ENCODE measurements at regions not wholly inside any gene's neighbourhood (a gene's known extent, or its start where the extent isn't known, plus 50 kb on each side); places are given as distances from the start of the nearest gene placed in this dataset.
"Not testable (repeated sequence)": the region's sequence is repeated elsewhere in the genome, so short reads cannot be mapped to it uniquely, and the experiment has no call there.

DNA sequence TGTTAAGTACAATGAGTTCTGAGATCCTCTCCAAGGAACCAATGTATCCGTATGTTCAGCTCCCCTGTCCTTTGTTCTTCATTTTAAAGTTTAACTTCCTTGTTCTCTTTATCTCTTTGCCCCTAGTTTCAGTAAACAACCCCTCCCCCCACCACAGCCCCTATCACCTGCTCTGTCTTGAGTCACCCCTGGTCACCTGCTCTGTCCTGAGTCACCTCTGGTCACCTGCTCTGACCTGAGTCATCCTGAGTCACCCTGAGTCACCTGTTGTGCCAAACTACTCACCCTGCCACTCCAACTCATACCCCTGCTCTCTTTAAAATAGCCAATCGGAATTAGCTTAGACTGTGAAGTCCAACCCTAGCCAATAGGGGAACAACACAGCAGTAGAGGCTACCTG is 288.7 kb upstream of the CDYL start:
- no peak for DNase-seq

DNA sequence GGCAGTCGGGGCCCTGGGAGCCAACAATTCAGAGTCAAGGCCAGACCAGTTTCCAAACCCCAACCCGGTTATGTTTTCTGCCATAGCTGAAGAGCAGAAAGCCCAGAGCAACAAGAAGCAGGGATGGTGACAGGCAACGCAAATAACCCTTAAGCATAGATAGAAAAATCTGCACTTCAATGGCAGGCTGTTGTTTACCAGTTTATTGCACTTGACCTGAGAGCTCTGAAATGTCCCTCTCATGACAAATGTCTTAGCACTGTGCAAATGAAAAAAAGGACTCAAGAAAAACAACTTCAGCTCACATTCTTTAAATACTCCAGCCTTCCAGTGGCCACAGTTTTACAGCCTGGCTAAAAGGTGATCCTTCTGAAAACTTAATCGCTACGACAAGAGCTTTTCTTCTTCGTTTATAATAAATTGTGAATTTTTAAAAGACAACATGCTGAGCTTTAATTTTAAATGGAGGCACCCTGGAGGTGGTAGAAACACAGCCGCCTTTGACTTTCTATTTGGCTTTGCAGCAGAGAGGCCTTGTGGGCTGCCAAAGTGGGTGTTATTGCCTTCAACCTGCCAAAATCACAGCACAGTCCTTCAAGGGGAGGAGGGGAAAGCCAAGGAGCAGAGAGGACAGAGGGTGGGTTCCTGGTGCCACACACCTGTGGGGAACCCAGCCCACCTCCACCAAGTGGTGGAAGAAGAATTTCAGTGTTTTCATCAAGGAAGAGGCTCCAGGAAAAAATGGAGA is 289.5 kb upstream of the CDYL start:
- no peak for DNase-seq

DNA sequence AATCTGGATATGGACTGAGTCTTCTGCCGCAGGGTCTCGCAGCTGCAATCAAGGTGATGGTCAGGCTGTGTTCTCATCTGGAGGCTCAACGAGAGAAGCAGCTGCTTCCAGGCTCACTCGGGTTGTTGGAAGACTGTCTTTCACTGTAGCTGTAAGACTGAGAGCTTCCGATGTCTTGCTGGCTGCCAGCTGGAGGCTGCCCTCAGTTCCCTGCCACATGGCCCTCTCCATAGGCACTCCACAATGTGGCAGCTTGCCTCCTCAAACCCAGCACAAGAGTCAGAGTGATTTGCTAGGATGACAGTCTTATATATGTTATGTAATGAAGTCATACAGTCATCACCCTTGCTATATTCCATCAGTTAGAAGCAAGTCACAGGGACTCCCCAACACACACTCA is 290.5 kb upstream of the CDYL start:
- no peak for DNase-seq

DNA sequence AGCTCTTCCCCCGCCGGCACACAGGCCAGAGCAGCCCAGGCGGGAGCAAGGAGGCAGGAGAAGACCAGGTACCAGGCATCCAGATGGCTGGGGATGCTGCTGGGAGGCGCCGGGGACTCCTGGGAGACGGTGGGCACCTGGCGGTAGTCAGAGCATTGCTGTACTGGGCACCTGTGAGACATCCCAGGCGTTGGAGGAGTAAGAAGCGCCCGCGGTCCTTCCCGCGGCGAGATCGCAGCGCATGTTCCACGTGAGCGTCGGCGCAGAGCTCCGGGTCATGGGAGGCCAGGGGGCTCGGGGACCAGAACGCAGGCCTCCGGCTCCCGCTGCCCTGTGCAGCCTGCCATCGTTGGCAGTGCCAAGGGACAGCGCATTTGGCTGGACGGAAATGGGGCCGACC is 293.7 kb upstream of the CDYL start:
- DNase-seq: no peak

DNA sequence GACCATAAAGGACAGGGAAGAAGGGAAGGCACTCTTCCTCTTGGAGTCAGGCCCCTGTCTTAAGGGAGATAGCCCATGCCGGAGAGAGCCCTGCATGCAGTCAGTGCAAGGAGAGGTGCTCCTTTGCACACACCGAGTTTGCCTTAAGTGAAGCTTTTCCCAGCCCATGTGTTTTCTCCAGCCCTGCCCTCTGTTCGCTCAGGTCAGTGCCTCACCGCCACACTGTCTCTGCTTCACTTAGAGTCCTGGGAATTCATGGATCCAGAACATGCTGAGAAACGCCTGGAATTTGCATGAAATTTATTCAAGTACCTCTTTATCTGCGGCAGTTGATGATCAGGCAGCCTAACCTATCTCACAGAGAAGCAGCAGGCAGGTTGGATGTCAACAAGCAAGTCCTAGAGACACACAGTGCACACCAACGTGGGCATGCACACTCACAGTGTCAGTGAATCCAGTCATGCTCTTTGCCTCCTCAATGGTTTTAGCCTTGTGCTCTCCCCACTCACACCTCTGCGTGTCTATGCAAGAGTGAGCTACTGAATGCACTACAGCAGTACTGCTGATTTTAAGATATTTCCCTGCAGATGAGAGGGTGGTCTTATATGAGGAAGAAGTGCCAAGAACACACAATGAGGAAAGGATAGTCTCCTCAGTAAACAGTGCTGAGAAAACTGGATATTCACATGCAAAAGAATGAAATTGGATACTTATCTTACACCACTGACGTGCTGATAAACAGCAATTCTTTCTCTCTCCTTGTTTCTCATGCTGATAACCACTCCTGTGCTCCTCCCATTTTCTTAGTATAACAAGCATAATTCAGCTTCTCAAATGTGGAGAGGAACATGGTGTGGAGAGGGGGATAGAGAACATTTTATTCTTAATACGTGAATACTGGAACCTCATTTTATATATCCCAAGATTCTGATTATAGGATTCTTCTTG is 295.1 kb upstream of the CDYL start:
- no peak for DNase-seq

DNA sequence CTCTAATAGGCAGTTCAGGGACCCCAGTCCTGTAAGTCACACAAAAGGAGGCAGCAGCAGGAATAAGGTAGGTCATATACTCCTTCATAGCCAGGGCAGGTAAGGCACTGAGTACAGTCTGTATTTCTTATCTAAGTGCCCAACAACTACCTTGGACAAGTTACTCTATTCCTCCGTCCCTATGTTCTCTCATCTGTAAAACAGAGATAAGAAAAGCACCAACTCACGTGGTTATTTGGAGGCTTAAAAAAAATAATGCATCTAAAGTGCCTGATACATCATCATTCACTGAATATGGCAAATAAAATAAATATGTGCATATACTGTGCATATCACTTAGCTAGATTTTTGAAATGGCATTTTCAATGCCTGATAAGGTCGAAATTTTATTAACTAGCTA is 298.1 kb upstream of the CDYL start:
- no peak for DNase-seq

DNA sequence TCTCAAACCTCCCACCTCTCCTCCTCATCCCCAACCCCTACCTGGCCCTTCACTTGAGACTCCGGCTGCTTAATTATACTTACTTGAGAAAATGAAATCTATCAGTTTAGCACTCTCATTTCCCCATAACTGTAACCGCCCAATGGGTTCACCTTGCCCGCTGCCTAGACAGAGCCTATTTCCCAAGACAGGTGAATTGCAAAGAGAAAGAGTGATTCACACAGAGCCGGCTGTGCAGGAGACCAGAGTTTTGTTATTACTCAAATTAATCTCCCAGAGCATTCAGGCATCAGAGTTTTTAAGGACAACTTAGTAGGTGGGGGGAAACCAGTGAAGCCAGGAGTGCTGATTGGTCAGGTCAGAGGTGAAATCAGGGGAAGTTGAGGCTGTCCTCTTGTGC is 301.4 kb upstream of the CDYL start:
- DNase-seq: no peak

DNA sequence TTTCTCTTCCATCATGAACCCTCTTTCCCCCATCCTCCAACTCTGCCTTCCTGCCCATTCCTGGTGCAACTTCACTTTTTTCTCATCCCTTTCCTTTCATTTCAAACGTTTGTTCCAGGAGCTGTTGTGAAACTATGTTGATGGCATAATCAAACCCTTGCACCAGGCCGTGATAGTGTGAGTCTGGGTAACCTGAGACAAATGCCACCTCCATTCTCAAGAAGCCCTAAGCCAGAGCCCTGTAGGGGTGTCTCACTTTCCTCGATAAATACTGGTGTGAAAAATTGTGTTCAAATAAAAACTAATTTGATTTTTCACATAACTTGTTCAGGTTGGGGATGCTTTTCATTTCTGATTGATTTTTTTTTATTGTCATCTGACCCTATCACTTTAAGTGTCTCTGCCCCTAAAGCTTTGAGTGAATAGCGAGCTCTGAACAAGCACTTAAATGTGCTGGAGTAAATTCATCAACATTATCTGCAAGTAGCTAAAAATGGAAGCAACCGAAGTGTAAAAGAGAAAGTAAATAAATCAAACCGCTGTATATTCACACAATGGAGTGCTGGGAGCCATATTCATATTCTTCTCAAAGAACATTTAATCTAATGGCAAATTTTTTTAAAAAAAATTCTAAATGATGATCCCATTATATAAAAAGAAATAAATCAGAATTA is 303.1 kb upstream of the CDYL start:
- DNase-seq: no peak

DNA sequence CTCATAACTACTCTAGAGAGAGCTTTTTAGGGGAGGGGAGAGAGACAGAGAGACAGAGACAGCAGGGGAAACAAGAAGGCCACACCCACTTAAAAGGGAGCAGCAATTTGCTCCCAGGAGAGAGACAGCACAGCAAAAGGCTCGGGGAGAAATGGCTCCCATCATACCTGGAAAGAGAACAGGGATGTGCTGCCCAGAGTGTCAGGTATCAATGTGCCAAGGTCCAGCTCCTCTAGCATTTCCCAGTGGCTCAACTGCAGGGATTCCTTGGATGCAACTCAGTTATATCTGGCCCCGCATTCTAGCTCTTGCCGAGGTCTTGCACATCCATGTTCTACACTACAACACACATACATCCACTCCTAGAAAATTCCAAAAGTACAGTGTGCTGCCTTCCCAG is 304.0 kb upstream of the CDYL start:
- no peak for DNase-seq

DNA sequence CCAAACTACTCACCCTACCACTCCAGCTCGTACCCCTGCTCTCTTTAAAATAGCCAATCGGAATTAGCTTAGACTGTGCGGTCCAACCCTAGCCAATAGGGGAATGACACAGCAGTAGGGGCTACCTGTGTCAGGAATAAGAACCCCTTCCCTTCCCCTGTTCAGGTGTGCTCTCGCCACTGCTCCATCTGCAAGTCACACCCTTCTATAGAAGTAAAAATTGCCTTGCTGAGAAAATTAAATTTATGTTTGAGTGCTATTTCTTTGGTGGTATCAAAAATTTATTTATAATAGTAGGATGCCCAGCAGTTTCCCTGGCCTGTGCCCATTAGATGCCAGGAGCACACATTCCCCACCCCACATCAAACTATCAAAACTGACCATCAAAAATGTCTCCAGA is 304.7 kb upstream of the CDYL start:
- DNase-seq: not testable (repeated sequence)

DNA sequence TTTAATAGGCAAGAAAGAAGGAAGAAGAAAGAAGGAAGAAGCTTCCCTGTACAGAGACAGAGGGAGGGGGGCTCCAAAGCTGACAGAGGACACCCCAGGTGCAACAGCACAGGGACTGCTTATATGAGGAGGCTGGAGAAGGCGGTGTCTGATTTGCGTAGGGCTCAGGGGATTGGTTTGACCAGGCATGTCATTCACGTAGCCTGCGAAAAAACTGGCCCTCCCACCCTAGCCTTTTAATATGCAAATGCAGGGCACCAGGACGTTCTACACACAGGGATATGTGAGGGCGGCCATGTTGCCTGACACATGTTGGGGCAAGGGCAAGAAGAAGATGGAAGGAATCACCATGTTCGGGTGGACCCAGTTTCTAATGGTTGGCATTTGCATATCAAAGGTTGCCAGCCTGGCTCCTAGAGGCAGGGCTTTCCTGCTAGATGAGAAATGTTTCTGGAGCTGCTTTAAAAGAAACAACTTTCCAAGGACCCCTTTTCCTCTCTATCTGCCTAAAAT is 305.4 kb upstream of the CDYL start:
- DNase-seq: no peak

DNA sequence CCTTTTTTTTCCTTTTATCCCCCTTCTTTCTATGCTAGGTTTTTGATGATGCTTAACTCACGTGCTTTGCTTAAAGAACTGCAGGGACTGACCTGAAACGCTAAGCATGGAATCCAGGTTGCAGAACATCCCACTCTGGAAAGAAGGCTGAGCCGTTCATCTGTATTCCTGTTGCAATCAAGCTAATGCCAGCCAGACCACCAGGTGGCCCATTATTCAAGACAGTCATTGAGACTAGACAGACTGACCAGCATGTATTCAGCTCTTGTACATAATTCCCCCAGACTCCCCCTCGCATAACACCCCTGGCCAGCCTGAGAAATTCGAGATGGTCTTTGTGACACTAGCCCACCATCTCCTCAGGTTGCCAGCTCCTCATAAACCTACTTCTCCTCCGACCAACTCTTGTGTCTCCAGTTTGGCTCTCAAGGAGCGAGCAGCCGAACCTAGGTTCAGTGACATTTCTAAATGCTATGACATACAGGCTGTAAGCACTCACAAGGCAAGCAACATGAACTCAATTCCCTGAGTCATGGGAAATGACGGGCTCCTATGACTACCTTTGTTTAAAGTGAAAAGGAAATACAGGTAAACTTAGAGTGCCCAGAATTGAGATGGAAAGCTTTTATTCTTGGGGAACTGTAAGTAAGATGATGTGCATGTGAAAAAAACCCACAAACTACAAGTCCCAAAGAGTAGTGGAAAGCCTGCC is 309.3 kb upstream of the CDYL start:
- no peak for DNase-seq

DNA sequence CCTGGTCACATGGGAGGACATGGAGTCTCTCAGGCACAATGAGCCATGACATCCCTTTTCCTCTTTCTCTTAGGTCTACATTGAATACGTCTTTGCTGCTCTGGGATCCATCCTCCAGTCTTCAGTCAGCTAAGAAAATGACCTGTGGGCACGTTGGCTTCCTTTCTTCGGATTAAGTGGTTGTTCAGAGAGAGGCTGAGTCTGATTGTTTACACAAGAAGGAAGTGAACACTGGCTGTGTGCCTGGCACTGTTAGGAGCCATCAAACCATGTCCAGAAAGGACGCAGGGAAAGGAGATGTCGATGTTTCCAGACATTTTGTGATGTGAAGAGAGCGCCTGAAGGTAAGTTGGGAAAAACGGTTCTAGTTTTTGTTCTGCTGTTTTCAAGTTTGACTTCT is 309.9 kb upstream of the CDYL start:
- DNase-seq: no peak

DNA sequence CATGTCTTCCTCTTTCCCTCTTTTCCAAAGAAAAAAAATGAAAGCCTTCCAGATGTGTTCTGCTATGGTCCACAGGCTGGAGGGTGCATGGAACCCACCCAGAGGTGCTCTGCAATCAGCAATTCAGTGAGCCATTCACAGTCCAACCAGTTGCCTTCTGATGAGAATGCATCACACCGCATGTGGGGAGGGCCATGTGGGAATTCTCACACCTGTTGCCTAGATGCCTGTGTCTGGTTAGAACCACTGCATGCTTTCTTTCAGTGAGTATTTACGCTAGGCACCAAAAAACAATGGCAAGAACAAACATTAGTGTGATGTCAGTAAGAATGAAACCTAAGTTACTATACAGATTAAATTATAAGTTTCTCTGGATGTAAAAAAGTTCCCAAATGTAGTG is 311.6 kb upstream of the CDYL start:
- no peak for DNase-seq

DNA sequence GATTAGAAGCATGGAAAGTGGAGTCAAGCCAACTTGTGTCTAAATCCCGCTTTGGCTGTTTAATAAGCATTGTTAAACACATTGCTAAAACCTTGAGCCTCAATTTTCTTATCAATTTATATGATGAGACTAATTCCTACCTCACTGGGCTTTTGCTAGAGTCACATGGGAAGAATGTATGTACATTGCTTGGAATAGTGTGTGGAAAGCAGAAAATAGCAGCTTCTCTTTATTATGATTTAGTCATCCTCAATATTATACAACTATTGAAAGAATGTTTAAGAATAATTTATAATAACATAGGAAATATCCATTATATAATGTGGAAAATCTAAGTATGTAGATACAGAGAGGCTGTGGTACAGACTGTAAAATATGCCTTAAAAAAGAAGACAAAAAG is 313.0 kb upstream of the CDYL start:
- DNase-seq: no peak

DNA sequence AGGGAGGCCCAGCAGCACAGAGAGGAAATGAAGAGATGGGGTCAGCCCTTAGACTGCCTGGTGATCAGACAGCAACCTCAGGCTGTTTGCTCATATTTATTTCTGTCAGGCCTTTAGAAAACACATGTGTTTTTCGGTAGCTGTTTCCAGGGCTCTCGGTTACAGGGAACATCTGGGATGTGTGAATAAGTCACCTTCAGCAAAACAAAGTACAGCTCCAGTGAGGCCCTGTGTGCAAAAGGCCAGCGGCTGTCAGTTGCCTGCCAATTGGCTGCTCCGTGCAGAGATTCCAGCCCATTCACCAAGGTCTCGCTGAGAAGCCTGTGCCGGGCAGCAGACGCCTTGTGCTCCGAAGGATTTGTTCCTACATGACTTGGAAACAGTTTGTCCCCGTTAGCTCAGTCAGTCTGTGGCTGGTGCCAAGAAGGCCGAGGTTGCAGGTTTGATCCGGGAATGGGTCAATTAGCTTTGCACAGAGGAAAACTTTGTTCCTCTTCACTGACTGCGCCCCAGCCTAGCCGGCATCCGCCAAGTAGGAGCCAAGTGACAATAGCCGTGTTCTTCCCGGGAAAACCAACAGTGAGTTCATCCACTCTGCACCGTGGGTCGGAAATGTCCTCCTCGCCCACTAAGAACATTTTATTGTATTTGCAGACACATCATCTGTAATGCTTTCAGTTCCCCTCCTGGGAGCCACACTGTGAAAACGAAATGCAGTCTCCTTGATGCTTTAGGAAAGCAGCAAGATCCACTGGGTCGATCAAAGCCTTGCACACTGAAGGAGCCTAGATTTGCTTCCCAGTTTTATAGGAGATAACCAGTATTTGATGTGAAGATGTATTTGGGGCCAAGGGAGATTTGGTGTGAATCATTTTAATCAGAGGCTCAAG is 315.4 kb upstream of the CDYL start:
- DNase-seq: peak; percentile 31

DNA sequence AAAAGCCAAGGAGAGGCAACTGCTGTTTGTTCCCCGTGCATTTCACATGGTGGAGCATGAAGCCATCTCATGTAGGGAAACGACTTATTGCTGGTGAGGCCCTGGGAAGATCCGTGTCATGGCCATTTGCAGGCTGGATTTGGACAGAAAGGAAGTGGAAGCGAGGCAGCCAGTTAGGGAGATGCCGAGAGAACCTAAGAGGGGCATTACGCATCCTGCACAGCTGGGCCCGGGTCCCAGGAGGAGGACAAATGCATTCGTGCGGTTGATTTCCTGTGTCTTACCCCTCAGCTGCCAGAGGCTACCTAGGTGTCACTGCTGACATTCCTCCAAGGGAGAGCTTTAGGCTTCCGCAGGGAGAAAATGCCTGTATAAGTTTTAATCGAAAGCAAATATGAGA is 316.2 kb upstream of the CDYL start:
- DNase-seq: no peak

DNA sequence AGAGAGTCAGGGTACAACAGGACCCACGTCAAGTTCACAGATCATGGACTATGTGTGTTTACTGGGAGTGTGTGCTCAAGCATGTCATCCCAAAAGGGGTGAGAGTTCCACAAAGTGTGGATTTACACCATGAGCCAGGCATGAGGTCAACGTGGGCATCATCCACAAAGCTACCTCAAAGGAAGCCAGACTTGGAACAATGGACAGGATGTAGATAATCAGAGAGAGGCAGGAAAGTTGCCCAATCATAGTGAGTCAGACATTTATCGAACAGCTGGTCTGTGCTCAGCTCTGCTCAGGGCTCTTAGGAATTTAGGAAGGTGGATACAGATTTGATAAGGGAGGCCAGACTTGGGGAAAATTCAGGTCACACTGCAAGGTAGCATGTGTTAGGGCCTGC is 317.2 kb upstream of the CDYL start:
- peak; percentile 56 for DNase-seq

DNA sequence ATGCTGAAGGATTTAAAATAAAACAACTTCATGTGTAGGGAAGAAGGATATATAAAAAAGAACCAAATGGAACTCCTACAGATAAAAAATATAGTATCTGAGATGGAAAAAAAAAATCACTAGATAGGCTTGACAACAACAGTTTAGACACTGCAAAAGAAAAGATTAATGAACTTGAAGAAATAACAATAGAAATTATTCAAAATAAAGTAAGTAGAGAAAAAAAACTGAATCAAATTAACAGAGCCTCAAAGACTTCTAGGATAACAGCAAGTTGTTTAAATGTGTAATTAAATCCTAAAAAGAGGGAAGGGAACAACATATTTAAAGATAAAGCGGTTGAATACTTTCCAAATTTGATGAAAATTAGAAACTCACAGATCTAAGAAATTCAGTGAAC is 316.3 kb upstream of the ECI2 start:
- no peak for DNase-seq

DNA sequence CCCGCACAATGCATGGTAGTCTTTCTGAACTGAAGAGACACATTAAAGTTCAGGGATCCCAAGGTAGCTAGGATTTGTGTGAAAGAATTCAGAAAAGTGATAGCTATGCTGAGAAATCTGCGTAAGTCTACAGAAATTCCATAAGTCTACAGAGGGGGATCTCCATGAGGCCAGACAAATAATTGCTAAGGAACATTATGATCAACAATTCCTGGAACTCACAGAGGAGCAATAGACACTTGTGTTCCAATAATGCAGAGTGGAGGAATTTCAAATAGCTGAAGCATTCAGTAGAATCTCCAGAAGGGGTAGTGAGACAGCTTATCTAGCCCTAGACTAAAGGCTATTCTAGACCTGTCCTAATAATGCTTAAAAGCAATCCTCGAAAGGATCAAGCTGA is 315.7 kb upstream of the ECI2 start:
- no peak for DNase-seq

DNA sequence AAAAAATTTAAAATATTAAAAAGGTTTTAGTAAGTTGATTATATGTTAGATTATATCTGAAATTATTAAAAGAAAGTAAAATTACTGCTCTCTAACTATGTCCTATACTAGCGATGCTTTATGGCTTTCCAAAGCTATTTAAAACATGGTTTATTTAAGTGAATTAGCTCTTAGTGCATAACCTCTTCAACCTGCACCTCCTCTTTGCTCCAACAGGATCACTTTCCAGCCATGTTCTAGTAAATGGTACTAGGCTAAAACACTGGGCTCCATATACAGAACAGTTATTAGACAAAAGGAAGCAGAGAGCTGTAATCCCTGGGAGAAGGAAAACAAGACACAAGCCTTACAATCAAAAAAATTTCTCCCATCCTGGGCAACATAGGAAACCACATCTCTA is 314.9 kb upstream of the ECI2 start:
- no peak for DNase-seq

DNA sequence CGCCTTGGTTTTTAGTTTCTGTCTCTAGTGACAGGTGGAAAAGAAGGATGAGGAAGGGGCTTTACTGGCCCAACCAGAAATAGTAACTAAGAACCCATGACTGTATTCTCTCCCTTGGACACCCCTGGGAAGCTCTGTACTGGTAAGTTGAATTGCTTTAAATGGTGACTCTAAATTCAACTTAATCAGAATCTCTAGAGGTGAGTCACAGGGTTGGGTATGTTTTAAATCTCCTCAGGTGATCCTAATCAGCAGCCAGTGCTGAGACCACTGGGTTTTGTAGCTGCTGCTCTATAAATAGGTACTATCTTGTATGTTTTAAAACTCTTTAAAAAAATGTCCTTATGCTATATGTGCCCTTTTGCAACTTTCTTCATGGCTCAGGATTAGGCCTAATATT is 314.0 kb upstream of the ECI2 start:
- DNase-seq: no peak
